ENCODE measurements at regions not wholly inside any gene's neighbourhood (a gene's known extent, or its start where the extent isn't known, plus 50 kb on each side); places are given as distances from the start of the nearest gene placed in this dataset.

- DNase-seq, result no peak
These were observed 124.8 kb downstream of the RPLP1 start for GRCh38 chr15:69577397-69577796.

GRCh38 chr15:69578252-69578651 lies 125.6 kb downstream of the RPLP1 start:
- DNase-seq, result no peak

DNA sequence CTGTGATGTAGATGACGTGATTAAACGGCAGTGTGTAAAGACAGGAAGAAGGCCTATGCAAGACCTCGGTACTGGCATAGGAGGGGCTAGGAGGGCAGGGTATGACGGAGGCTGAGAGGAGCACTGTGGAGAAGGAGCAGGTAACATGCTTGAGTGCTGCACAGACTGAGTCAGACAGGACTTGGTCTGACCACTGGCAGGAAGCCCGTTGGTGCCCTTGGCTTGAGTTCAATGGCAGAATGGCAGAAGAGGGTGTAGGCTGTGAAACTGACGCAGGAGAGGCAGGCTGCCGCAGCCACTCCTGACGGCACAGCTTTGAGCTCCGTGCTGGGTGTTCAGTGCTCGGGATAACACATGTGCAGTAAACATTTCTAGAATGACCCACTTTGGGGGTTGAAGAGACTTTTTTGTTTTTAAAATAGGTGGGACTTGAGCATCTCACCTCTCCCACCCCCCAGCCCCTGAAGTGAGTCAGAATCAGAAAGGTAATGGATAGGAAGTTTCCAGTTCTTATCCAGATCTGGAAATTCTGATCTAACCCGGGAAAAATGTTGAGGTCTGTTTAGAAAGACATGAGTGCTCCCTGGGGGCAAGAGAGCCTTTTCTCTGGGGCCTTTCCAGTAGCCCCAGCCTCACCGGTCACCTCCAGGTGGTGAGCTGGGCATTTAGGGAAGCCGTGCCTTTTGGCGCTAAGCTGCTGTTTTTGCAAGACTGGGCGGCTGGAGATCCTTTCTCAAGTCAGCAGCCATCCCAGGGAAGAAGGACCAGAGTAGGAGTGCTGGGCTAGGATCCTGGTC lies 126.4 kb downstream of the RPLP1 start:
- DNase-seq, result no peak

DNA sequence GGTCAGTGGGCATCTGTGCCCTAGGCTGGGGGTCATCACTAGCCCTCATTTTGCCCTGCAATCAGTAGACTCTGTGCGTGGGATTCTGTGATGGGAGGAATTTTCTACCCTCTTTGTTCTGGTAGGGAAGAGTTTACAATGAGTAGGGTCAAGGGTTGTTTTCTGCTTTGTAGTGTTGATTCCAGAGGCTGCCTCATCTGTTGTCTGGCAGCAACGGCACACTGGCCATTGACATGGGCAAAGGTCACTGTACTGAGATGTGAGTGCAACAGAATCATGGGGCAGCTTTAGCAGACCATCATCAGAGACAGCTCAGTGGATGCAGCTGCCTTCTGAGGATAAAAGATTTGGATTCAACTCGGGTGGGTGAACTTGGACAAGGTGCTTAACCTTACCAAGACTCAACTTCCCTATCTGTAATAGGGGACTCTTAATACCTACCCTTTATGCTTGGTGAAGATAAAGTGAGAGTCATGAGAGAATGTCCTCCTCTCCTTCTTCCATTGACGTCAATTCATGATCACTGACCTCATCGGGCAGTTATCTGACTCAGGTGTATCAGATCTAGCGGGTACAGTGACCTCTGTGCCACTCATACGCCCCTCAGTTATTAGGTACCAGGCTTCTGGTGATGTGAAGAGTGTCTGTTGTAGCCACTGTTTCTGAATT lies 127.5 kb downstream of the RPLP1 start:
- DNase-seq, result no peak

DNA sequence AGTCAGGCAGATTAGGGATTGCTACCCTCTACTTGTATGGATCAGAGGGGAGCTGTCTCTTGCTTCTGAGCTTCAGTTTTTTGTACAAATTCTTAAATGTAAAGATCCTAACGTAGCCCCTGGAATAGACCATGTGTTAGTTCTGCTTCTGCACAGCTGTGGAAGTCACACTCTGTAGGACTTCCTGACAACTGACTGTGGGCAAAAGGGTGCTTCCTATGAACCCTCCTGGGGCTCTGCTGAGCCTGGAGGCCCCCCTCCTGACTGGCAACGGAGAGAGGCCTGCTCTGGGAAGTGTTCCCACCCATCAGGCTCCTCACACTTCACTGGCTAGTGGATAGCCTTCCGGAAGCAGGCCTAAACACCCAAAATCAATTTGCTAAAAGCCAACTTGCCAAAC lies 131.0 kb downstream of the RPLP1 start:
- no peak for DNase-seq

GRCh38 chr15:69585937-69586336 lies 133.3 kb downstream of the RPLP1 start:
- no peak for DNase-seq

GRCh38 chr15:69586721-69587120 lies 134.1 kb downstream of the RPLP1 start:
- no peak for DNase-seq

- DNase-seq, result peak; percentile 53
These were observed 135.3 kb downstream of the RPLP1 start for GRCh38 chr15:69587723-69588426.

GRCh38 chr15:69590201-69590710 lies 137.6 kb downstream of the RPLP1 start:
- DNase-seq, result no peak

DNA sequence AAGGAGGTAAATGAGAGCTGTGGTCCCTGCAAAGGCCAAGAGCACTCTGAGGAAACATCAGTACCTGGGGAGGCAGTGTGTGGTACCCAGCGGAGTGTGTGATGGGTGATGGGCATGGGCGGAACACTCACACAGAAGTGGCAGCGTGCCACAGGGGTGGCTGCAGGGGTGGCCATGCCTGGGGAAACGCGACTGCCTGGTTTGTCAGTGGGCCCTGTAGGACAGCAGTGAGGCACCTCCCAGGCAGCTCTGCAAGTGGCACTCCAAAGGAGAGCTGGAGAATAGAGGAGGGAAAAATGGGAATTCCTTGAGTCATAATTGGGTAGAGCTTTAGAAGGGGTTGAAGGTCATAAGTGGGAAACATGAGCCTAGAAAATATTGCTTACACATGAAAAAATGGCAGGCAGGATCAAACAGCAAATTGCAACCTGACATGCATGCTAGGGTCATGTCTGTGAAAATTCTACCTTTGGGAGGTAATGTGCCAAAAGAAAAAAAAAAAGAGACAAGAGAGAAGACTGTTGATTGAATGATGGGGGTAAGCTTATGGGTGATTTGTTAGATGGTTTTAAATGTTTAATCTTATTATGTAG lies 138.4 kb downstream of the RPLP1 start:
- DNase-seq, result no peak

DNA sequence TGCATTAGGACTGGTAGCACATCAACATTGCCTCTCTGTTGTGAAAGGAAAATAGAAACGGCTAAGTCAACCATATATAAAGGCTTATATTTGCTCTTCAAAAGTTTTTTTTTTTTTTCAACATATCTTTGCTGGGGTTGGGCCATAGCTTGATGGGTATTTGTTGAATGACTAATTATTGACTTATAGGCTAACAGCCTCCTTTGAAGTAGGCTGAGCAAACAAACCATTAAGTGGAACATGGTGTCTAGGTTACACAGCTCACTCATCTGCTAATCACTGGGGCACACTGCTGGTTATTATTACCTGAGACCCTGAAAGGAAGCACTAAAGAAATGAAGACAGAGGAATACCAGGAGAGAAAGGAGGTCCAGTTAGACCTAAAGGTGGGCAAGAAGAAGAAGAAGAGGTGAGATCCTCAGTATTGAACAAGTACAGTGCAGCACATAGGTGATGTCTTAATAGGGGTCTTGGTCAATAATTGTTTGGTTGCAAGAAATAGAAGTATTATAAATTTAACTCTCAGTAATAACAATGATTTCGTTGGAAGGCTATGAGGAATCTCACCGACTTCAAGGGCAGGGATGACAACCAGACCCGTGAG lies 139.4 kb downstream of the RPLP1 start:
- DNase-seq, result no peak

DNA sequence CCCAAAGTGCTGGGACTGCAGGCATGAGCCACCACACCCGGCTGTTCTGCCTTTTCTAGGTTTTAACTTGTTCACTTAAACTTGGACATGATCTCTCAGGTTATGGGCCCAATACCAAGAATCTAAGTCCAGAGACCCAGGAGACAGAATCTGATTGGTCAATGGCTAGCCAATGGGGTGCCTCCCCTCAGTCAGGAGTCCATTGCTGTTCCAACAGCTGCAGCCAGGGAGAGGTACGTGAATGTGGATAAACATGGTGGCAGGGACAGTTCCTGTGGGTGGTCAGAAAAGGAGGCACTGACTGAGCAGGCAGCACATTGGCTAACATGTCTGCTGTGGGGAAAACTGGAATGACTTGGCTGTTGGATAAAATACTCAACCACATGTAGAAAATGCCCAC lies 140.3 kb downstream of the RPLP1 start:
- DNase-seq, result no peak

DNA sequence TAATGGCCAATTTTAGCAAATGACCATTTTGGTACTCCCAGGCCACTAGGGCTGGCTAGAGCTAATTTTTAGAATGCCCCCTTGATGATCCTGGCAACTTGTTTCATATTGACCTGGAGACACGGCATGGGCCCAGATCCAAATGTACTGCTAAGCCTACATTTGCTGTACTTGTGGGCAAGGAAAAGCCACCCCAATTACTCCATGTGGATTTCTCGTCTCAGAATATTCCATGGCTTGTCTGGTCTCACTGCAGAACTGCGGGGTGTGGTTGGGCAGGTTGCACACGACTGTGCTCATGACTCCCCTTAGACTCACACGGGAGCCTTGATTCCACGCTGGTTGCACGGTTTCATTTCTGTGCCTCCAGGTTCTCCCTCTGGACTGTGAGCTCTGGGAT lies 140.9 kb downstream of the RPLP1 start:
- DNase-seq, result no peak

DNA sequence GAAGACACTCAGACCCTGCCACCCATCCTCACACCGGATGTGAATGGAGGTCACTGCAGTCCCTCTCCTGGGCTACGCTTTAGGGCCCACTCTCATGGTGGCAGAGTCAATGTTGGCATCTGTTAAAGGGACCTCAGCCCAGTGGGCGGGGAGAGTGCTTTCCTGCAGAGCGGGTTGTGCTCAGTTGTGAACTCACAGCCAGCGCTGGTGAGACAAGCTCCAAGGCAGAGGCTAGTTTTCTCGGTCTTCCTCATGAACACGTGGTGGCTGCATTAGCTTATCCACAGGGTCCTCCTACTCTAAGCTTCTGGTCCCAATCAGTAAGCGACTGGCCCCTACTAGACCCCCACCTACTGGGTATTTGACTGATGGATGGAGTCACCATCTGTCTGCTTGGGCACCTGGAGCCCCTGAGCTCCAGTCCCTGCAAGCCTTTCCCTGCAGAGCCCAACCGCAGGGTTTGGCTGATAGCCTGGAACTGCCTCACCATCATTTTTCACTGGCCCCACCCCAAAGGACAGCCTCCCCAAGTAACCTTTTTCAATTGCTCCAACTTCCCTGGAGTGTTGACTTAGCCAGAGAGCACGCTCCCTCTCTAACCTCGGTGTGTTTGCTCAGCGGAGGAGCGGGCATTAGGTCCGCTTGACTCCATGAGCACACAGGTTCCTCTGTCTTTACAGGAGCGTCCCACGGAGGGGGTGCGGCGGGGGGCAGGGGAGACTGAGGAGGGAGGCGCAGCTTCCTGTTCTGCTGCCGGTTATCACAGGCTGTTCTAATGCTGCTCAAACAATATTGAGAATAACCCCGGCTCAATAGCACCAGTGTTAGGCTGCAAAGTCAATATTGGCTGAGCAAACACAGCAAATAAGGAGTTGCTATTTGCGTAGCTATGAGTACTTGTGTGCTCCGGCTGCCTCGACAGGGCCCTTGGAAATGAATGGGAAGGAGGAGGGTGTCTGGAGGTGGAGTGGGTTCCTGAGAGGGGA lies 141.7 kb downstream of the RPLP1 start:
- peak; percentile 62 for DNase-seq

DNA sequence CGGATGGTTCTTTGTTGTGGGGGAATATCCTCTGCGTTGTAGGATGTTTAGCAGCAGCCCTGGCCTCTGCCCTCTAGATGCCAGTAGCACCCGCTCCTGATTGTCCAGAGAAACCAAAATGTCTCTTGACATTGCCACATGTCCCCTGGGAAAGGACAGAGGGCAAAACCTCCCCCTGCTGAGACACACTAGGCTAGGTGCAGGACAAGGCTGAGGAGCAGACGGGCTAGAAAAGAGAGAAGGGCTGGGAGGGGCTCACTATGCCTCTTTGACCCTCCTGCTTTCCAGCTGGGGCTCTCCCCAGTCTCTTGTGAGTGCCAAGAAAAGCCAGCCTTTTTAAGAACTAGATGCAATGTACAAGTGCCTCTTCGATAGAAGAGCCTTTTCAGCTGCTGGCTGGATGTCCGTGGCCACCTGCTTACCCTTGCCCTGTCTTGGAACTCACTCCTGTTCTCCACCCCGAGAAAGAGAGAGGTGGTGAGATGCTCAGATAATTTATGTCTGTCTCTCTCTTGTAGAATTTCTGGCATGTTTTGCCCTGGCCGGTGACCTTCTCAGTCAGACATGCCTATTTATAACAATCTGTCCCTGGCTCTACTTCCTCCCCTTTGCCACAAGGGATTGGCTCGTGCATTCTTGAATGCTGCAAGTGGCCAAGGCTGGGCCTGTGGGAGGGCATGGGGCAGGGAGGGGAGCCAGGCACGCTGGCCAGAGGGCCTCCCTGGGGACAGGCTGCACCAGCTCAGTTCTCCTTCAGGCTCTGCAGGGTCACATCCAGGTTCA lies 142.6 kb downstream of the RPLP1 start:
- peak; percentile 50 for DNase-seq

GRCh38 chr15:69597061-69597592 lies 144.5 kb downstream of the RPLP1 start:
- DNase-seq, result no peak

DNA sequence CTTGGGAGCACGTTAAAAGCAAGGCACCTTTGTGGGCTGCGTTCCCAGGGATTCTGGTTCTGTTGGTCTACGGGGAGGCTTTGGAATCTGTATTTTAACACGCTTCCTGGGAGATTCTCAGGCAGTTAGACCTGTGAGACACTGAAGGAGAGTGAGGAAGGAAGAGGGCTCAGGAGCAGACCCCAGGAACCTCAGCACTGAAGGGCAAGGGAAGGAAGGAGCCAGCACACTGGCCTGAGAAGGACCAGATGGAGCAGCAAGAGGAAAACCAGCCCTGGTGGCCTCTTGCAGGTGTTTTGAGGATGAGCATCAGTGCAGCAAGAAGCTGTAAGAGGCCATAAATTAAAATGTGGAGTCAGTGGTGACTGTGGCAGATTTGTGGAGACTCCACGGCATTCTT lies 146.7 kb downstream of the RPLP1 start:
- no peak for DNase-seq

GRCh38 chr15:69600556-69601085 lies 148.0 kb downstream of the RPLP1 start:
- DNase-seq, result no peak

GRCh38 chr15:69601711-69602504 lies 149.3 kb downstream of the RPLP1 start:
- DNase-seq, result no peak
